ENCODE measurements at regions not wholly inside any gene's neighbourhood (a gene's known extent, or its start where the extent isn't known, plus 50 kb on each side); places are given as distances from the start of the nearest gene placed in this dataset.

DNA sequence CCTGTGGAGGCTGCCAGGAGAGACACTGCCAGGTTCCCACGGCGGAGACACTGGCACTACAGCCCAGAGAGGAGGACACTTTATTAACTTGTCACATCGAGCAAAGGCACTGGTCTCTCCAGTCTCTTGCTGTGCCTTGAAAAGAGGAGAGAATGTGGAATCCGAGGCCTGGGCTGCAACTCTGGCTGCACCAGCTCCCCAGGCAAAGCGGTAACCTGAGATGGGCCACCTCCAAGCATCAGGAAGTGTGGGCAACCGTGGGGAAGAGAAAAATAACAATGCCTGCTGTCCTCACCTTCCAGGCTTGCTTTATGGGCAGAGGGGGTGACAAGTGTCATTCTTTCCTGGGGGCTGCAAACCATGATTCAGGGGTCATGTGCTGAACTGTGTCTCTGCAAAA lies 91.6 kb upstream of the RGMA start:
- TF ChIP-seq, protein P1, sequence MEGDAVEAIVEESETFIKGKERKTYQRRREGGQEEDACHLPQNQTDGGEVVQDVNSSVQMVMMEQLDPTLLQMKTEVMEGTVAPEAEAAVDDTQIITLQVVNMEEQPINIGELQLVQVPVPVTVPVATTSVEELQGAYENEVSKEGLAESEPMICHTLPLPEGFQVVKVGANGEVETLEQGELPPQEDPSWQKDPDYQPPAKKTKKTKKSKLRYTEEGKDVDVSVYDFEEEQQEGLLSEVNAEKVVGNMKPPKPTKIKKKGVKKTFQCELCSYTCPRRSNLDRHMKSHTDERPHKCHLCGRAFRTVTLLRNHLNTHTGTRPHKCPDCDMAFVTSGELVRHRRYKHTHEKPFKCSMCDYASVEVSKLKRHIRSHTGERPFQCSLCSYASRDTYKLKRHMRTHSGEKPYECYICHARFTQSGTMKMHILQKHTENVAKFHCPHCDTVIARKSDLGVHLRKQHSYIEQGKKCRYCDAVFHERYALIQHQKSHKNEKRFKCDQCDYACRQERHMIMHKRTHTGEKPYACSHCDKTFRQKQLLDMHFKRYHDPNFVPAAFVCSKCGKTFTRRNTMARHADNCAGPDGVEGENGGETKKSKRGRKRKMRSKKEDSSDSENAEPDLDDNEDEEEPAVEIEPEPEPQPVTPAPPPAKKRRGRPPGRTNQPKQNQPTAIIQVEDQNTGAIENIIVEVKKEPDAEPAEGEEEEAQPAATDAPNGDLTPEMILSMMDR (IDR thresholded peaks at IDR 0.05; ENCODE audit: insufficient read depth, low read depth, low read length): no peak
- no peak for TF ChIP-seq EZH2 (IDR thresholded peaks at IDR 0.05; ENCODE audit: insufficient read depth, low read length)
